Esophagus muscularis mucosa (tissue), 2 donors: ENCODE measurements at regions not wholly inside any gene's neighbourhood (a gene's known extent, or its start where the extent isn't known, plus 50 kb on each side); places are given as distances from the start of the nearest gene placed in this dataset.

Experiments used
- POLR2A ChIP-seq: fragments of 450-650 bp; IDR thresholded peaks from one replicate; pipeline ENCODE4 v1.6.1; 2017; ENCODE audit warnings: antibody characterized with exemption, moderate library complexity, mild to moderate bottlenecking, low read depth
- POLR2AphosphoS5 ChIP-seq, 2 donors: sonication (generic); formaldehyde crosslinking; IDR thresholded peaks; one replicate each; pipeline ENCODE4 v1.6.1; 2017; ENCODE audit warnings: antibody characterized with exemption in 2 of 2

- no peak for TF ChIP-seq POLR2AphosphoS5 (IDR thresholded peaks at IDR 0.05)
- TF ChIP-seq POLR2A: no peak
These were observed 761.1 kb downstream of the IPMK start for GRCh38 chr10:57506414-57507094.
